HCT116 (cell line): ENCODE measurements at regions not wholly inside any gene's neighbourhood (a gene's known extent, or its start where the extent isn't known, plus 50 kb on each side); places are given as distances from the start of the nearest gene placed in this dataset.
"Not testable (repeated sequence)": the region's sequence is repeated elsewhere in the genome, so short reads cannot be mapped to it uniquely, and the experiment has no call there.

Source experiments
- POLR2A ChIP-seq: IDR thresholded peaks from 2 replicates; pipeline ENCODE4 v1.7.0; 2011; ENCODE audit warnings: borderline replicate concordance; ENCODE audit not compliant: insufficient read depth, insufficient read length; ENCODE audit errors: extremely low read depth
- POLR2AphosphoS5 ChIP-seq: IDR thresholded peaks from 2 replicates; pipeline ENCODE4 v1.6.1; 2011; ENCODE audit warnings: mild to moderate bottlenecking, low read depth, low read length, moderate library complexity
- TF ChIP-seq, protein P1 (sequence below): IDR thresholded peaks from 2 replicates; pipeline ENCODE4 v1.6.1; 2012; ENCODE audit warnings: low read depth
- TF ChIP-seq, protein P2 (sequence below), 3 experiments: fragments of 200-600 bp in 1 of 3; sonication (generic) in 1 of 3; IDR thresholded peaks in 2 of 3; conservative IDR thresholded peaks in 1 of 3; 2 replicates each; pipeline ENCODE4 v1.5.1; 2012 to 2017; ENCODE audit warnings: low read depth in 2 of 3, low read length in 2 of 3, antibody characterized with exemption in 1 of 3, borderline replicate concordance in 1 of 3, control low read depth in 1 of 3, mild to moderate bottlenecking in 1 of 3, mixed read lengths in 1 of 3, mixed run types in 1 of 3, moderate library complexity in 1 of 3; ENCODE audit not compliant: insufficient read depth in 1 of 3

DNA sequence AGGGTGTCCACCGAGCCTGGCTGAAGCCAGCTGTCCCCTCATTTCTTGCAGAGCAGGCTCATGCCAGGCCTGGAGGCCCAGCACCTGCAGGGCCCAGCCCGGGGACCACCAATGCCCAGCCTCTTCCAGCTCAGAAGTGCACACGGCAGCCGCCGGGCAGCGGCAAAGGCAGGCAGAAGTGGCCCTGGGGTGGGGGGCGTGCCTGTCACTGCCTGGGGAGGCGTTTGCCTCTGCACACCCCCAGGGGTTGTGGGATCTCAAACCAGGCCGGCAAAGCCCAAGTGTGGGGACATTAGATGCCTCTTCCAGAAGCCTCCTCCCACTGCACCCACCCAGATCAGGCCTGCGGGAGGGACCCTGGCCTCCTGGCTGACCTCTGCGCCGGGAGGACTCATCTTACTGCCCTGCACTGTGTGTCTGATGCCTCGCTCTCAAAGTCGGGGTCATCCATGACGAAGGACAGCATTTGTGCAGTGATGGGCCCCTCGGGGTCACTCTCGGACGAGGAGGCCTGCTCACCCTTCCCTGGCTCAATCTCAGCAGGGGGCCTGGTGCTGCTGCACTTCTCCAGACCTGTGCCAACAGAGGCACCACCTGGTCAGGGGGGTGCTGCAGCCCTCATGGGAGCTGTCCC lies 255.8 kb downstream of the ANKRD30B start:
- TF ChIP-seq POLR2AphosphoS5, POLR2A: not testable (repeated sequence)
- TF ChIP-seq, protein P1, sequence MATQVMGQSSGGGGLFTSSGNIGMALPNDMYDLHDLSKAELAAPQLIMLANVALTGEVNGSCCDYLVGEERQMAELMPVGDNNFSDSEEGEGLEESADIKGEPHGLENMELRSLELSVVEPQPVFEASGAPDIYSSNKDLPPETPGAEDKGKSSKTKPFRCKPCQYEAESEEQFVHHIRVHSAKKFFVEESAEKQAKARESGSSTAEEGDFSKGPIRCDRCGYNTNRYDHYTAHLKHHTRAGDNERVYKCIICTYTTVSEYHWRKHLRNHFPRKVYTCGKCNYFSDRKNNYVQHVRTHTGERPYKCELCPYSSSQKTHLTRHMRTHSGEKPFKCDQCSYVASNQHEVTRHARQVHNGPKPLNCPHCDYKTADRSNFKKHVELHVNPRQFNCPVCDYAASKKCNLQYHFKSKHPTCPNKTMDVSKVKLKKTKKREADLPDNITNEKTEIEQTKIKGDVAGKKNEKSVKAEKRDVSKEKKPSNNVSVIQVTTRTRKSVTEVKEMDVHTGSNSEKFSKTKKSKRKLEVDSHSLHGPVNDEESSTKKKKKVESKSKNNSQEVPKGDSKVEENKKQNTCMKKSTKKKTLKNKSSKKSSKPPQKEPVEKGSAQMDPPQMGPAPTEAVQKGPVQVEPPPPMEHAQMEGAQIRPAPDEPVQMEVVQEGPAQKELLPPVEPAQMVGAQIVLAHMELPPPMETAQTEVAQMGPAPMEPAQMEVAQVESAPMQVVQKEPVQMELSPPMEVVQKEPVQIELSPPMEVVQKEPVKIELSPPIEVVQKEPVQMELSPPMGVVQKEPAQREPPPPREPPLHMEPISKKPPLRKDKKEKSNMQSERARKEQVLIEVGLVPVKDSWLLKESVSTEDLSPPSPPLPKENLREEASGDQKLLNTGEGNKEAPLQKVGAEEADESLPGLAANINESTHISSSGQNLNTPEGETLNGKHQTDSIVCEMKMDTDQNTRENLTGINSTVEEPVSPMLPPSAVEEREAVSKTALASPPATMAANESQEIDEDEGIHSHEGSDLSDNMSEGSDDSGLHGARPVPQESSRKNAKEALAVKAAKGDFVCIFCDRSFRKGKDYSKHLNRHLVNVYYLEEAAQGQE = not testable (repeated sequence)
- TF ChIP-seq, protein P2, sequence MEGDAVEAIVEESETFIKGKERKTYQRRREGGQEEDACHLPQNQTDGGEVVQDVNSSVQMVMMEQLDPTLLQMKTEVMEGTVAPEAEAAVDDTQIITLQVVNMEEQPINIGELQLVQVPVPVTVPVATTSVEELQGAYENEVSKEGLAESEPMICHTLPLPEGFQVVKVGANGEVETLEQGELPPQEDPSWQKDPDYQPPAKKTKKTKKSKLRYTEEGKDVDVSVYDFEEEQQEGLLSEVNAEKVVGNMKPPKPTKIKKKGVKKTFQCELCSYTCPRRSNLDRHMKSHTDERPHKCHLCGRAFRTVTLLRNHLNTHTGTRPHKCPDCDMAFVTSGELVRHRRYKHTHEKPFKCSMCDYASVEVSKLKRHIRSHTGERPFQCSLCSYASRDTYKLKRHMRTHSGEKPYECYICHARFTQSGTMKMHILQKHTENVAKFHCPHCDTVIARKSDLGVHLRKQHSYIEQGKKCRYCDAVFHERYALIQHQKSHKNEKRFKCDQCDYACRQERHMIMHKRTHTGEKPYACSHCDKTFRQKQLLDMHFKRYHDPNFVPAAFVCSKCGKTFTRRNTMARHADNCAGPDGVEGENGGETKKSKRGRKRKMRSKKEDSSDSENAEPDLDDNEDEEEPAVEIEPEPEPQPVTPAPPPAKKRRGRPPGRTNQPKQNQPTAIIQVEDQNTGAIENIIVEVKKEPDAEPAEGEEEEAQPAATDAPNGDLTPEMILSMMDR (IDR thresholded peaks at IDR 0.05 in 2 of 3, conservative IDR thresholded peaks at IDR 0.05 in 1 of 3; ENCODE audit: borderline replicate concordance in 1 of 3, insufficient read depth in 1 of 3, low read depth in 2 of 3, low read length in 2 of 3) = not testable (repeated sequence)
